ENCODE measurements at regions not wholly inside any gene's neighbourhood (a gene's known extent, or its start where the extent isn't known, plus 50 kb on each side); places are given as distances from the start of the nearest gene placed in this dataset.
"Not testable (repeated sequence)": the region's sequence is repeated elsewhere in the genome, so short reads cannot be mapped to it uniquely, and the experiment has no call there.

- not testable (repeated sequence) for DNase-seq
These were observed 82.0 kb upstream of the ADRB2 start for GRCh38 chr5:148744380-148744779.

- no peak for DNase-seq
These were observed 79.4 kb upstream of the ADRB2 start for GRCh38 chr5:148746826-148747535.

- no peak for DNase-seq
These were observed 78.9 kb upstream of the ADRB2 start for GRCh38 chr5:148747536-148747906.

- DNase-seq = no peak
These were observed 77.6 kb upstream of the ADRB2 start for GRCh38 chr5:148748702-148749392.

- no peak for DNase-seq
These were observed 75.8 kb upstream of the ADRB2 start for GRCh38 chr5:148750614-148751013.

GRCh38 chr5:148751025-148751424 is 75.4 kb upstream of the ADRB2 start:
- no peak for DNase-seq

GRCh38 chr5:148752375-148752774 is 74.0 kb upstream of the ADRB2 start:
- DNase-seq = not testable (repeated sequence)

- no peak for DNase-seq
These were observed 67.3 kb upstream of the ADRB2 start for GRCh38 chr5:148759101-148759500.

GRCh38 chr5:148760945-148761638 is 65.3 kb upstream of the ADRB2 start:
- no peak for DNase-seq

GRCh38 chr5:148763996-148764395 is 62.4 kb upstream of the ADRB2 start:
- DNase-seq = no peak

GRCh38 chr5:148765061-148765460 is 61.4 kb upstream of the ADRB2 start:
- DNase-seq = no peak

GRCh38 chr5:148768806-148769415 is 57.5 kb upstream of the ADRB2 start:
- DNase-seq = no peak

GRCh38 chr5:148769941-148770340 is 56.5 kb upstream of the ADRB2 start:
- DNase-seq = no peak

- DNase-seq = no peak
These were observed 52.1 kb upstream of the ADRB2 start for GRCh38 chr5:148774313-148774712.

- no peak for DNase-seq
These were observed 50.1 kb upstream of the ADRB2 start for GRCh38 chr5:148776261-148776660.
